Skeletal muscle cell (primary cell): ENCODE measurements at regions not wholly inside any gene's neighbourhood (a gene's known extent, or its start where the extent isn't known, plus 50 kb on each side); places are given as distances from the start of the nearest gene placed in this dataset.
A peak's percentile ranks its signal among the peaks of the same experiment; 100 is the strongest.
"Not testable (repeated sequence)": the region's sequence is repeated elsewhere in the genome, so short reads cannot be mapped to it uniquely, and the experiment has no call there.

Experiments used
- DNase-seq: peaks from one replicate; pipeline ENCODE4 v3.0.0-alpha.2; 2010; ENCODE audit warnings: low read depth
- H3K4me3 ChIP-seq: 2 replicates; pipeline ENCODE4 v1.5.1; 2011; ENCODE audit warnings: low read depth, mild to moderate bottlenecking, control low read depth, low read length, moderate library complexity

DNA sequence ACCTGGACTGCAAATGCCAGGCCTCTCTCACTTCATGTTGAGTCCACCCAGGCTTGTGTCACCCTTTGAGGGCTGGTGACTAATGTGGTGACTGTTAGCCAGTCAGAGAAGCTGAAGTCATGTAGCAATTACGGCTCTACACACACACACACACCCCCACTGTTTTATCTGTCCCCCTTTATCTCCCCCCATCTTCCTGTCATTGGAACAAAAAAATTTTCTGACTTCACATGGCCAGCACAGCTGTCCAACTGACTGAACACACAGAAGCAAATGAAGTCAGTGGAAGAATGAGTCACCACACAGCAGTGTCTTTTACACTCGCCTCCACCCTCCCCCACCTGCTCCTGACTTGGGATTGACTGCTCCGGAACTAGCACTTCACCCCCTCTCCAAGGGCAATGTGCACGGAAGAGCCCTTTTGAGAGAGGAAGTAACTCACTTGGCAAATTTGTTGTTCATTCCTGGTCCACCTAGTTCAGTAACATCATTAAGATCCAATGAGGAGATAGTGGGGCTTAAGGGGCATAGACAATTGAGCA lies 198.0 kb downstream of the RNF144B start:
- DNase-seq, result peak; percentile 66
- no peak overlapping the region for H3K4me3 ChIP-seq

DNA sequence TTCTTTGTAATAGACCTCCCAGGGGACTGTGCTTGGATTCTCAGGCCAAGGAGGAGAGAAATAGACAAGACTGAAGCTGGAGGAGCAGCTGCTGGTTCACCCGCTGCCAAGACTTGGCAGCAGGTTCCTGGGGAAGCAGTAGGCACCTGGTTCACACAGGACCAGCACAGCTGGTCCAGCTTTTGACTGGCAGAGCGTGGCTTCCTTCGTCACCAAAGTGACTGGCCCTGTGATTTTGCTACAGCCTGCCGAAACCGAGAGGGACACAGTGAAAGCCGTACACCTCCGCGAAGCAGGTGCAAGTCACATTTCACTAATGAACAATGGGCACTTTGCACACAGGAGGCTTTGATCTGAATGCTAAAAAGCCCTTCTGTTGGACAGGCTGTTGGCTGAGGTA lies 199.0 kb downstream of the RNF144B start:
- DNase-seq, result no peak

GRCh38 chr6:18595774-18596530 lies 208.8 kb downstream of the RNF144B start:
- no peak overlapping the region for H3K4me3 ChIP-seq
- DNase-seq, result peak; percentile 23

More for the DNA sequence above, 199.0 kb downstream of the RNF144B start:
- H3K4me3 ChIP-seq, result no peak overlapping the region

DNA sequence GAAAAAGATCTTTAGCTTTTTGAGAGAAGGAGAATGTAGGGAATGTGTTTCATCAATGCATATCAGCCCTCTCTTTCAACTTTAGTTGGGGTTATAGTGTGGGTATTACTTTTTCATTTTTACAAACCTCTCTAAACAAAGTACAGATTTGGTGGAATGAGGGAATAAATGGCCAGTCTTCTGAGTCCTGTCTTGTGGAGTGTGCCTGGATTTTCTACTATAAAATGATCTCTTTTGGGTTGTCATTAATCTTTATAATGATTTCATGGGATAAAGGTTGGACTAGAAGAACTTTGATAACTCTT lies 209.3 kb downstream of the RNF144B start:
- H3K4me3 ChIP-seq, result no peak overlapping the region
- no peak for DNase-seq

- no peak overlapping the region for H3K4me3 ChIP-seq
- DNase-seq, result no peak
Observed at GRCh38 chr6:18598551-18599264, 211.6 kb downstream of the RNF144B start.

- no peak overlapping the region for H3K4me3 ChIP-seq
- DNase-seq, result no peak
Observed at GRCh38 chr6:18600255-18600654, 213.1 kb downstream of the RNF144B start.

GRCh38 chr6:18601516-18602020 lies 214.4 kb downstream of the RNF144B start:
- no peak overlapping the region for H3K4me3 ChIP-seq
- DNase-seq, result no peak

GRCh38 chr6:18602931-18603330 lies 215.8 kb downstream of the RNF144B start:
- no peak for DNase-seq
- no peak overlapping the region for H3K4me3 ChIP-seq

- DNase-seq, result no peak
- H3K4me3 ChIP-seq, result no peak overlapping the region
Observed at GRCh38 chr6:18603361-18603760, 216.2 kb downstream of the RNF144B start.

DNA sequence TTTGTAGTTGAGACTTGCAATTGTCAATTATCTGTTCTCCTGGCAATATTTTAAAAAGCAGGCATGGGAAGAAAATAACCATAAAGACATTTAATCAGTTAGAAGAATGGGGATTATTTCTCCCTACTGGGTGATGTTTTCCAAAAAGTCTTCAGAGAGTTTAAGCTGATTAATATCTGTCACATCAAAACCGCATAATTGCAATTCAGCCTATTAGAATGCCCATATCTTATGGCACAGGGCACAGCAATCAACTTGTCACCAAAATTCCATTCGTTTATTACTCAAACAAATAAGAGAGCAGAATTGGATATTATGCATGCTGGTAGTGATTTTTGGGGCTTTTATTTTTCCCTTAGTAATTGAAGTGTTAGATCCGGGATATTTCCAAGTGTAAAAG lies 218.7 kb downstream of the RNF144B start:
- no peak for DNase-seq
- H3K4me3 ChIP-seq, result no peak overlapping the region

DNA sequence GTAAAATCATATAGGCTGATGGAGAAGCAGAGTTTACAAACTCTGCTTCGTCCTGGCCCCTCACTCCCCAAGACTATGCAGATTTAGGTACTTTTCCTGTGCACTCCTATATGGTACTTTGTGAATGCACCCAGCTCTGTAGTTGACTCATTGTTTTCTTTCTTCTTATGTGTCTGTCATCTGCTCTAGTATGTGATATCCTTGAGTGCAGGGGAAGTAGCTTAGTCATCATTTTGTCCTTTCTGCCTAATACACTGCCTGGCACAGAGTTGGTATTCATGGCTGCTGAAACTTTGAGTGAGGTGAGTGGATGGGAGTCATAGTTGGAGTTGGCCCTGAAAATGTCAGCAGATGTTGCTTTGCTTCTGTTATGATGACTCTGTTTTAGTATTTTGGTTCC lies 222.6 kb downstream of the RNF144B start:
- DNase-seq, result no peak
- no peak overlapping the region for H3K4me3 ChIP-seq

DNA sequence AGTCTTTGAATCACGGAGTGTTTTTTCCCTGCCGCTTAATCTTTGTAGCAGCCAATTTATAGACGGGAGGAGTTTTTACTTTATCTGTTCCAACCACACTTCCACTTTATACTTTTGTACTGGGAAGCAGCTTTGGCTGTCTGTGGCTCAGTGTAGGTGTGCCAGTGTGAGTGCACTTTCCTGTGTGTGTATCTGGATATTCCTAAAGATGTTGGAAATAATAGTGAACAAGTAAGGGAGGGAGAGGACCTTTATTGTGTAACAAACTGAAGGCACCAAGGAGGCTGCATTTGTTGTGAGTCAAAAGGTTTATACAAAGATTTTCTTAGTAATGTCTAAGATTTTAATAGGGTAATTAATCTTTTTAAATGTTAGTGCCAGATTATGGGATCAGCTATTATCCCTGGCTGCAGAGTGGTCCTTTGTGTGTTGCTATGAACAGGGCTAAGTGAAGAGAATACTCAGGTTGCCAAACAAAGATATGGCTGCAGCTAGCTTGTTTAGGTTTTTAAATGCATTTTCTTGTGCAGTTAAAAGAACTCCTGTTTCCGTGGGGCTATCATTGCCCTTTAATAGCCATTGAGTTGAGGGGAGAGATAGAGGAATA lies 226.3 kb downstream of the RNF144B start:
- no peak overlapping the region for H3K4me3 ChIP-seq
- no peak for DNase-seq

DNA sequence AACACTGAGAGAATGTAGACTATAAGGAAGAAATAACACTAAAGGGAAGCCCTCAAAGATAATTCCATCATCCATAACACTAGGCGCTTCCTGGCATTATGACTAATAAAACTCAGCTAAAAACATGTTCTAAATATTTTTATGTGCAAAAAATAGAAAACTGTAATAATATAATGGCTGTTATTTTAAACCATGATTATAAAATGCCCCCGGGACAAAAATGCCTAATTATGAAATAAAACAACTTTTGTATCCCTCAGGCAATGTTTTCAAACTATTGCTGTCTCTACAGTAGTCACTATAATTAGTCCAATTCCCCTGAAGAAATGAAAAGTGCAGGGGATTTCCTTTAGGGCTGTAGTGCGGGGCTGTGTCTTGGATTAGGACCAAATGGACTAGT lies 242.4 kb downstream of the RNF144B start:
- no peak for DNase-seq
- no peak overlapping the region for H3K4me3 ChIP-seq

GRCh38 chr6:18632670-18633410 lies 245.7 kb downstream of the RNF144B start:
- no peak overlapping the region for H3K4me3 ChIP-seq
- no peak for DNase-seq

DNA sequence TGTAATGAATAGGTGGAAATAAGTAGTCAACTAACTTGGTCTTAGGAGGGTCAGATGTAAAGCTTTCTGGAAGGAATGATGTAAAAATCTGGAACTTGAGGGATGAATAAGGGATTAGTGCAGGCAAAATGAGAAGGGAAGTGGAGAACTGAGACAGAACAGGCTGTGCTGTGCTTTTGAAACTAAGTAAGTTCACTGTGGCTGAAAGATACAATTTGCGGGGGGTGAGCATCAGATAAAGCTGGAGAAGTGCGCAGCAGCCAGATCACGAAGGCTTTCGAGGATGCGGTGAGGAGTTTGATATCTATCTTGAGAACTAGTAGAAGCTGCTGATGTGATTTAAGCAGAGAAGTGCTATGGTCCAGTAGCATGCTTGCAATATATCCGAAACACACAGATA lies 247.8 kb downstream of the RNF144B start:
- H3K4me3 ChIP-seq, result no peak overlapping the region
- DNase-seq, result no peak

- DNase-seq, result no peak
- no peak overlapping the region for H3K4me3 ChIP-seq
Observed at GRCh38 chr6:18640134-18640533, 253.0 kb downstream of the RNF144B start.

- DNase-seq, result no peak
- H3K4me3 ChIP-seq, result no peak overlapping the region
Observed at GRCh38 chr6:18640754-18641153, 253.6 kb downstream of the RNF144B start.

DNA sequence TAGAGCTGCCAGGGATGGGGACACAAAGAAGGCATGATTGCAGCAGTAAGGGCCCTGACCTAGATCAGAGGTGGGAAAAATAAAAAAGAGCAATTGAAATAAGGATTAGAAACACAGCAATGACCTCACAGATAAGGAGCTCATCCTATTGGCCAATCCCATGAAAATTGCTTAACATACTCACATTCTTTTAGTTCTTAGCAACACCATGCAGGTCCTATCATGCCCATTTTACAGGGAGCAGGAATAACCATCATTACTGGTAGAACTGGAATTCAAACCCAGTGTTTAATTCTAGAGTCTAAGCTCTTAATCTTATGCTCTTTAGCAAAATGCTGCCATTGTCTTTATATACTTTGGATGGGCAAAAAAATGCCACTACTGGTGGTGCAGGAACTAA lies 267.7 kb downstream of the RNF144B start:
- DNase-seq, result no peak
- H3K4me3 ChIP-seq, result no peak overlapping the region

DNA sequence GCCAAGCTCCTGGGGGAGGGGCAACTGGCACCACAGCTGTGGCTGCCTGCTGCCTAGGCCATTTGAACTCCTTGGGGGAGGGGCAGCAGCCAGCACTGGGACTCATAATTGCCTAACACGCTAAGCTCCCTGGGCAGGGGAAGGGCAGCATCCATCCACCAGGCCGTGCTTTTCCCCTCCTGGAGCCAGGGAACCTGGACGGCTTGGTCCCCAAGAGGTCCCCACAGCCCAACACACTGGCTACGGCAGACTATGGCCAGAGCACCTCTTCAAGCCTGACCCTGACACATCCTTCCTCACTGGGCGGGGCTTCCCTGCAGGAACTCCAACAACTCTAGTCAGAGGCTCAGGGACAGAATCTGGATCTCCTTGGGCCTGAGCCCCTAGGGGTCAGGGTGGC lies 269.4 kb downstream of the RNF144B start:
- no peak overlapping the region for H3K4me3 ChIP-seq
- no peak for DNase-seq

- not testable (repeated sequence) for H3K4me3 ChIP-seq, DNase-seq
Observed at GRCh38 chr6:18659994-18660393, 272.8 kb downstream of the RNF144B start.
